Prostate gland (tissue), 2 donors: ENCODE measurements at regions not wholly inside any gene's neighbourhood (a gene's known extent, or its start where the extent isn't known, plus 50 kb on each side); places are given as distances from the start of the nearest gene placed in this dataset.
"Not testable (repeated sequence)": the region's sequence is repeated elsewhere in the genome, so short reads cannot be mapped to it uniquely, and the experiment has no call there.

Source experiments
- CTCF ChIP-seq, 4 experiments: fragments of 200-600 bp in 2 of 4; fragments of 450-650 bp in 2 of 4; sonication (generic) in 2 of 4; IDR thresholded peaks; 1 replicate in 3 of 4; 2 replicates in 1 of 4; pipeline ENCODE4 v1.5.1; 2016 to 2019; ENCODE audit warnings: antibody characterized with exemption in 4 of 4, mild to moderate bottlenecking in 2 of 4, moderate library complexity in 2 of 4
- POLR2A ChIP-seq: fragments of 450-650 bp; IDR thresholded peaks from one replicate; pipeline ENCODE4 v1.6.1; 2016; ENCODE audit warnings: antibody characterized with exemption, mild to moderate bottlenecking
- POLR2AphosphoS5 ChIP-seq: sonication (generic); formaldehyde crosslinking; IDR thresholded peaks from one replicate; pipeline ENCODE4 v1.6.1; 2017; ENCODE audit warnings: antibody characterized with exemption

- not testable (repeated sequence) for TF ChIP-seq CTCF (IDR thresholded peaks at IDR 0.05); POLR2A; POLR2AphosphoS5
Measured at GRCh38 chr3:178207161-178207560, 329.1 kb upstream of the KCNMB2 start.
